C1 segment of cervical spinal cord (tissue), 14 donors: ENCODE measurements at regions not wholly inside any gene's neighbourhood (a gene's known extent, or its start where the extent isn't known, plus 50 kb on each side); places are given as distances from the start of the nearest gene placed in this dataset.

Source experiments
- DNase-seq, 14 donors: peaks; one replicate each; lab custom pipeline; 2025; lab: John Stamatoyannopoulos, UW

DNA sequence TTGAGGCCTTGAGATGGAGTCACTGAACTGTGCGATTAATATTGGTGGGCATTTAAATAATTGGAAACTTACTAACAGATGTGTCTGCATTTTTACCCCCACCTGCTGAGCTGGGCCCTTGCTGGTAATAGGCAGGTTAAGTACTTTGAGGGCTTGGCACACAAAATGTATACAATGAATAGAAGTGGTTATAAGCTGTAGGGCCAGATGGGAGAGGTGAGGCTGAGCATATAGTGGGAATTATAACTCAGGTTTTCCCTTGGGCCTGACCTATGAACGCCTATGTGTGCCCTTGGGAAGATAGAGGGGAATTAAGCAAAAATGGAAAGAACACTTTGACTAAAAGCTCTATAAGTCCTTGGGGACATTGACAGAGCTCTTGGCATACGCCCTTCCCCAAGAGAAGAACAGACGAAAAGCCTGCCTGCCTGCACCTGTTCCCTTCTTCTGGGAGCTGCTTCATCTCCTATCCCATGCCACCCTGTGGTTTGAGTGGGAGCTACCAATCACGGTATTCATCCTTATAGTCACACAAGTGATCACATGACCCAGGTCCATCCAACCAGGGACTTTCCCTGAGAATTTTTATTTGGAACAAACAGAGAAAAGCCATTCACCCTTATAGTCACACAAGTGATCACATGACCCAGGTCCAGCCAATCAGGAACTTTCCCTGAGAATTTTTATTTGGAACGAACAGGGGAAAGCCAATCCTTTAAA lies 260.7 kb upstream of the CSF3R start:
- no peak for DNase-seq

DNA sequence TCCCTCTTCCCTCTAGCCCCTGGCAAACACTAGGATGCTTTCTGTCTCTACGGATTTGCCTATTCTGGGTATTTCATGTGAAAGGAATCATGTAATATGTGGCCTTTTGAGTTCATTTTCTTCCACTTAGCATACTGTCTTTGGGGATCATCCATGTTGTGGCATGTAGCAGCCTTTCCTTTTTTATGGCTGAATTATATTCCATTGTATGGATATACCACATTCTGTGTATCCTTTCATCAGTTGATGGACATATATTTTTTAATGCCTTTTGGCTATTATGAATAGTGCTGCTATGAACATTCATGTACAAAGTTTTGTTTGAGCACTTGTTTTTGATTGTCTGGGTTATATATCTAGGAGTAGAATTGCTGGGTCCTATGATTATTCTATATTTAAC lies 258.4 kb upstream of the CSF3R start:
- no peak for DNase-seq

DNA sequence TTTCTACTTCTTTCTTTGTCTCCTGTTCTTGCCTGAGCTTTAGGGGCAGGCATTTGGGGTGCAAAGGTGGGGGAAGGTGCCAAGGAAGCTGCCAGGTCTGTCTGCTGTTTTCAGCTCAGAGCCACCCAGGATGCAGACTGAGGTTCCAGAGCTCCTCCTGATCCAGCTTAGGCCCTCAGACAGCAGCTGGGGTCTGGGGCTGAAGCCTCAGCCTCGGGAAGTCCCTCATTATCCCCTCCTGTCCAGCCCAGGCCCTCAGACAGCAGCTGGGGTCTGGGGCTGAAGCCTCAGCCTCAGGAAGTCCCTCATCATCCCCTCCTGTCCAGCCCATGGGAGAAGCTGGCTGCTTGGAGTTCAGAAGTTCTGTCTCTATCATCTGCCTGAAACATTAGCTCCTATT lies 257.7 kb upstream of the CSF3R start:
- no peak for DNase-seq

- DNase-seq, result no peak
Observed at GRCh38 chr1:36739703-36740289, 257.1 kb upstream of the CSF3R start.

DNA sequence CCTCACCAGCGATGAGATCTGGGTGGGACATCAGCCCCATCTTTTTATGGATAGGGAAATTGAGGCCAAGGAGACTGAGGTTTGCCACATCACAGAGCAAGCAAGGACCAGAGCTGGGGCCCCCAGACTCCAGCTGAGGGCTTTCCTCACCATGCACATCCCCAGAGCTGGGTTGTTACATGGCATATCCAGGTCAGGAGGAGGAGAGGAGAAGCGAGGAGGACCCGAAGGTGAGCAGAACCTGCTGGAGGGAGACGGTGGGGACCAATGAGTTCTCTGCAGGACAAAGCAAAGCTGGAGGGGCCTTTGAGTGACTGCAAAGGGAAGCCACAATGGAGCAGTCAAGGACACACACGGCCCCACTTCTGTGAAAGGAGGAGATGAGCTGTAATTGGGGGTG lies 255.5 kb upstream of the CSF3R start:
- DNase-seq, result no peak

- DNase-seq, result no peak
Observed at GRCh38 chr1:36737767-36738166, 255.1 kb upstream of the CSF3R start.

GRCh38 chr1:36737038-36737555 lies 254.4 kb upstream of the CSF3R start:
- no peak for DNase-seq

DNA sequence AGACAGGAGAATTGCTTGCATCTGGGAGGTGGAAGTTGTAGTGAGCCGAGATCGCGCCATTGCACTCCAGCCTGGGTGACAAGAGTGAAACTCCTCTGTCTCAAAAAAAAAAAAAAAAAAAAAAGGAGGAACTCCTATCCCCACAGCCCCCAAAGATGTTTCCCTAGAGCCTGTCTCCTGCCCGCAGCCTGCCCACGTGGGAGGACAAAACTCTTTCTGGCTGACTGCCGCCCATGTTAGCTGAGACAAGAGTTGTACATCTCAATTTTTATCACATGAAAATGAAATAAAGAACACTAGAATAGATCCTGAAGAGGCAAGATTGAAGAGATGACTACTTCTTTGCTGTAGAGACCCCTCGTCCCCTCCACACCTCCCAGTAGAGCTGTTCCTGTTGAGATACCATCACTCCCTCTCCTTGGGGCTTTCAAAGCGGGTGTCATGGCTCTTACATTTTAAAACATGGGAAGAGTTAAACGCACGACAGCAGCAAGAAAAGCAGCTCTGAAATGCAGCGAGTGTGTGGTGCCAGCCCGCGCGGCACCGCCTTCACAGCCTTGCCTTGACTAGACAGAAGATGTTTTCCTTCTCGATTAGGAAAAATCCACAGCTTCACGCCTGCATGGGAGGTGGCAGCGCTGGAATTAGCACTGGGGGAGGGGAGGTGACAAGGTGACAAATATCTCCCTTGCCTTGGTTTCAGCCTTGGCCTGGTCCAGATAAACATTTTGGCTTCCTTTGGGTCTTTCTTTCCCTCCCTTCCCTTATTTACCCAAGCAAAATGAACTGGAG lies 253.4 kb upstream of the CSF3R start:
- no peak for DNase-seq

GRCh38 chr1:36735436-36735835 lies 252.7 kb upstream of the CSF3R start:
- no peak for DNase-seq

- no peak for DNase-seq
Observed at GRCh38 chr1:36734356-36734755, 251.6 kb upstream of the CSF3R start.

DNA sequence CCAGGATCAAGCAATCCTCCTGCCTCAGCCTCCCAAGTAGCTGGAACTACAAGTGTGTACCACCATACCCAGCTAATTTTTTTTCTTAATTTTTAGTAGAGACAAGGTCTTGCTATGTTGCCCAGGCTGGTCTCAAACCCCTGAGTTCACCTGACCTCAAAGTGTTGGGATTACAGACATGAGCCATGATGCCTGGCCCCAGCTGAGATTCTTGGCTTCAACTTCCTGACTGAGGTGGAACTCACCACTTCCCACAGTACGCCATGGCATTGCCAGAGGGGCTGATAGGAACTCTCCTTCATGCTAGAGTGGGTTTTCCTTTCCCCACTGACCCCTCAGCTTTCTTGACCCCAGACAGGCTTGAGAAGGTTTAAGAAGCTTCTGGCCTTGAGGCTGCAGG lies 251.0 kb upstream of the CSF3R start:
- DNase-seq, result no peak

DNA sequence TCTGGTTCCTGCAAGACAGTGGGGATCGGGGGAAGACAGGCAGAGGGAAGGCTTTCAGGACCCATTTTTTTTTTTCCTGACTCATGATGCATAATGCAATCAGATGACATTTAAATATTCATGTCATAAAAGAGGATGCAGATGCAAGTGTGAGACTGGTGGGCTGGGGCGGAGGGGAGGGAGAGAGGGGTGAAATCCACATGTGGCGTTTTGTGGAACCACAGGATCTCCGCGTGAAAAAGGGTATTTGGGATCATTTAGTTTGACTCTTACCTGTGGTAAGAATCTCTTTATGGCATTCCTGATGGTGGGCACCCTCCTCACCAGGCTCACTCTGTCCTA lies 249.3 kb upstream of the CSF3R start:
- no peak for DNase-seq

DNA sequence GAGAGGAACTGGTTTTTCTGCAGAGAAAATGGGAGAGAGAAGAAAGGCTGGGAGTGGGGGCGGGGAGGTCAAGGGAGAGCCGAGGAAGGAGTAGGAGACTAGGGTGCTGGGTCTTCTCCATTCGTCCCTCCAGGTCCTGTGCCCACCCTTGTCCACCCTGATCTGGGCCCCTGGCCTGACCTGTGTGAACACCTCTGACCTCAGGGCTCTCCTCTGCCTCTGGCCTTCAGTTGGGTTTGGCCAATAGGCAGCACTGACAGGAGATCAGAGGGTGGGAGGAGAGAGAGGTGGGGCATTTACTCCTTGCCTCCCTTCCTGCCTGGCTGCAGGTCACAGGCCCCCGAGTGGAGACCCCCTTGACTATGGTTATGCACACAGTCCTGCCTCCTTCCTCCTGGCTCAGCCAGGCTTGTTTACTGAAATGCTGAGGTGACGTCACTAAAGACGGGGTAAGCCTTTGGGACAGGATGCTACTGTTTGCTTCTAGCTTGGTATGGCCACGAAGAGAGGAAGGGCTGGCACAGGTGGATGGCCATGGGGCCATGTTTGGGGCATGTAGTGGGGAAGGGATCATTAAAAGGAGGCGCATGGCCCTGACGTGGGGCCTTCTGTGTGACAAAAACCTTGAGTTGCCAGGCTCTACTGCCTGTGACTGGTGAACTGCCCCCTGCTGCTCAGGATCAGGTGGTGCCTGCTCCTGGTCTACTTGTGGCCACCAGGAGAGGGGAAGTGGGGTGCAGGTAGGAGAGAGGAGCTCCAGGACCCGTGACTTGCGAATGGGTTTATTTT lies 248.7 kb upstream of the CSF3R start:
- no peak for DNase-seq

DNA sequence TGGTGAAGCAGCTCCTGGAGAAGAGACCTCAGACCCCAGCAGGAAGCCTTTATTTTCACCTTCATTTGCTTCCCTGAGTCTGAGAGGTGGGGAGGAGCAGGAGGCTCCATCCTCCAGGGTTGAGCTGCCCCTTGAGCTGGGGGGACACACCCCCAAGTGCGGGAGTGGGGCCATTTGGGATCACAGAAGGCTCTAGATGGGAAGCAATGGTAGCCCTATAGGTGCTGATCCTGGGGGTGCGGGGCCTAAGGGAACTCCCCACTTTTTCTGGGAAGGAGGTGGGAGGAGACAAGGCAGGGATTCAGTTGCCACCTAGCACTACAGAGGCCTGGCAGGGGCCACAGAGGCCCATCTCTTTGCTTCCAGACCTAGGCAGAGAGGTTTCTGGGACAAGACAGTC lies 247.9 kb upstream of the CSF3R start:
- DNase-seq, result no peak

- no peak for DNase-seq
Observed at GRCh38 chr1:36729716-36730510, 247.2 kb upstream of the CSF3R start.

DNA sequence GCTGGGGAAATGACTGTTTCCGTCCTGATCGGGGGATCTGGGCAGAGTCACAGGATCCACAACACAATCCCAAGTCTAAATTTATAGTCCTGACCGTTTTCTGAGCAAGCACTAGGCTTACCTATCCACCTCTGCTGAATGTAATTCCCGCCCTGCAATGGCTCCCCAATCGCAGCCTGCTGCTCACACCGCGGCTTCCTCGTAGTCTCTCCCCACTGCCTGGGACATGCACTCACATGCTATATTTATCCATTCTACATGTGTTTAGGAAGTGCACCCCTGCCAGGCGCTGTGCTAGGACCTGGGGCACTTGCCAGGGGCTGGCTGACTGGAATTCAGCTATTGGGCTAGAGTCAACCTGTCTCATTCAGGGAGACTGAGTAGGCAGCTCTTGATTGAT lies 246.6 kb upstream of the CSF3R start:
- no peak for DNase-seq

DNA sequence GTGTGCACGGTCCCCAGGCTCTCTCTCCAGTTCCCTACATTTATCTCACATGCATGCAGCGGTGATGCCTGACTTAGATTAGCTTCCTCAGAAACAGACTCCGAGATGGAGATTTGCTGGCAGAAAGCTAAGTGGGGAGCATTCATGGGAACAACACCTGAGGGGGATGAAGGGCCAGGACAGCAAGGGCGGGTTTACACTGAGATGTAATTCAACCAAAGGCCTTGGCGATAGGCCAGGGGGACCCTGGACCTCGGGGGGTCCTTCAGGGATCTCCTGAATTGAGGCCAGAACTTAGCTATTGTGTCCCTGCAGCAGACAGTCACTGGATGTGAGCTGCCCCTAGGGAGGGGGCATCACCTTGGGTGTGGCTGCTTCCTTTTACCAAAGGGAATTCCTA lies 246.1 kb upstream of the CSF3R start:
- no peak for DNase-seq

GRCh38 chr1:36728051-36728450 lies 245.3 kb upstream of the CSF3R start:
- no peak for DNase-seq

DNA sequence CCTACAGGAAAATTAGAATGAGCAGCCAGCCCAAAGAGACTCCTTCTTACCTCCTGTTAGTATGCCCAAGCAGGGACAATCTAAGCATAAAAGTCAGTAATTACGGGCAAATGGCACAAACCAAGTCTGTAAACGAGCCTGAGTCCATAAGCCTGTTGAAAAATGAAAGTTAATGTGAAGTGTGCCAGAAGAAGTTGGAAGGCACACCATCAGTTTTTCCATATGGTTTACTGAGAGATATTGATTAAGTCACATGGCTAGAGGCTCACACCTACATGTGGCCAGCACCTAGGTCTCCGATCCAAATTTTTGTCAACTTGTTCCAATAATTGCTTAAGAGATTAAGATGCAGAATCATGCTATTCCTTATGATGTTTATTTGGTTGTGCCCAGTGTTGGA lies 242.4 kb upstream of the CSF3R start:
- no peak for DNase-seq

DNA sequence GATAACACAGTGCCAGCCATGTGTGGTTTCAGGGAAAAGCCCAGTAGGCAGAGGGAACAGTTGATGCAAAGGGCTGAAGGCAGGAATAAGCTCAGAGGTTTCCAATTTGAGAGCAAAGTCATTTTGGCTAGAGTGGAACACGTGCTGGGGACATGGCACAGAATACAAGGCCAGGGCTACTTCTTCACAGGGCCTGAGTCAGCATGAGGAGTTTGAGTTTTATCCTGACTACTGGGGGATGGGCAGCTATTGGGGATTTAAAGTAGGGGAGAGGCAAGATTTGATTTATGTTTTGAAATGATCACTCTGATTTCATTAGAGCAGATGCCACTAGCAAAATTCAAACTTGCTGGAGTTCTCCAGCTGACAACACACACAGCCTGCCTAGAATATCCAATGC lies 241.1 kb upstream of the CSF3R start:
- no peak for DNase-seq

GRCh38 chr1:36722871-36723270 lies 240.2 kb upstream of the CSF3R start:
- DNase-seq, result no peak
